Cardiac muscle cell (in vitro differentiated cells and primary cell): ENCODE measurements at regions not wholly inside any gene's neighbourhood (a gene's known extent, or its start where the extent isn't known, plus 50 kb on each side); places are given as distances from the start of the nearest gene placed in this dataset.
"Not testable (repeated sequence)": the region's sequence is repeated elsewhere in the genome, so short reads cannot be mapped to it uniquely, and the experiment has no call there.

Experiments used
- DNase-seq, 2 donors: peaks; one replicate each; pipeline versions ENCODE4 v3.0.0 to v3.0.0-alpha.2; 2010 to 2017; ENCODE audit warnings: low read depth in 1 of 2, low spot score in 1 of 2
- H3K27ac ChIP-seq: fragments of 200-600 bp; sonication (generic); 2 replicates; pipeline ENCODE4 v1.5.1; 2016
- H3K27me3 ChIP-seq: fragments of 200-600 bp; sonication (generic); 2 replicates; pipeline ENCODE4 v1.6.0; 2016; ENCODE audit warnings: control low read depth
- H3K36me3 ChIP-seq: fragments of 200-600 bp; sonication (generic); 2 replicates; pipeline ENCODE4 v1.5.1; 2016; ENCODE audit warnings: control low read depth
- H3K4me1 ChIP-seq: fragments of 200-600 bp; sonication (generic); 2 replicates; pipeline ENCODE4 v1.8.1; 2017; ENCODE audit warnings: low read depth, mild to moderate bottlenecking, mixed run types
- H3K4me3 ChIP-seq: fragments of 200-600 bp; sonication (generic); 2 replicates; pipeline ENCODE4 v1.5.1; 2016; ENCODE audit warnings: mild to moderate bottlenecking
- H3K9me3 ChIP-seq: fragments of 200-600 bp; sonication (generic); 2 replicates; pipeline ENCODE4 v1.5.1; 2017; ENCODE audit warnings: low read depth, mild to moderate bottlenecking, control low read depth
- TF ChIP-seq, protein P1 (sequence below): IDR thresholded peaks from 2 replicates; pipeline ENCODE4 v1.5.1; 2012; ENCODE audit warnings: low read depth, mild to moderate bottlenecking, low read length

DNA sequence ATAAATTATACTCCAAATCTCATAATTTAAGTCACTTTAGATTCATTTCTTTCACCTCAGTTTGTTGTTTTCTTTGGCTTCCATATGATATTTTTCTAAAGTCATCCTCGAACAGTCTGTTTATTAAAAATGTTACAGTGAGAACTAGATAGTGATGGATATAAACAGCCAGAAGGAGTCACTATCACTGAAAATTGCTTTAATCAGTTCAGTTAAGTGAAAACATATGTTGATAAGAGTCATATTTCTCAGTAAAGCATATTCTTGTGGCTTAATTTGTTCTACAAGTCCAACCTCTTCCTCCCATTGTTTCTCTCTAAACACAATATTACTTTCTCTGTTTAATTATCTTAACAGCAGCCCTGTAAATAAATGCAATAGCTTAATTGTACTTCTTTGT is 427.5 kb upstream of the ALCAM start:
- H3K27me3 ChIP-seq: no peaks in the 10 kb centered on the region
- no peaks in the 10 kb centered on the region for H3K9me3 ChIP-seq
- H3K4me3 ChIP-seq: no peak overlapping the region
- no peaks in the 10 kb centered on the region for H3K4me1 ChIP-seq
- no peak overlapping the region for H3K27ac ChIP-seq
- H3K36me3 ChIP-seq: no peaks in the 10 kb centered on the region
- DNase-seq: peak in 1 of 2 donors; percentile 15
- TF ChIP-seq, protein P1, sequence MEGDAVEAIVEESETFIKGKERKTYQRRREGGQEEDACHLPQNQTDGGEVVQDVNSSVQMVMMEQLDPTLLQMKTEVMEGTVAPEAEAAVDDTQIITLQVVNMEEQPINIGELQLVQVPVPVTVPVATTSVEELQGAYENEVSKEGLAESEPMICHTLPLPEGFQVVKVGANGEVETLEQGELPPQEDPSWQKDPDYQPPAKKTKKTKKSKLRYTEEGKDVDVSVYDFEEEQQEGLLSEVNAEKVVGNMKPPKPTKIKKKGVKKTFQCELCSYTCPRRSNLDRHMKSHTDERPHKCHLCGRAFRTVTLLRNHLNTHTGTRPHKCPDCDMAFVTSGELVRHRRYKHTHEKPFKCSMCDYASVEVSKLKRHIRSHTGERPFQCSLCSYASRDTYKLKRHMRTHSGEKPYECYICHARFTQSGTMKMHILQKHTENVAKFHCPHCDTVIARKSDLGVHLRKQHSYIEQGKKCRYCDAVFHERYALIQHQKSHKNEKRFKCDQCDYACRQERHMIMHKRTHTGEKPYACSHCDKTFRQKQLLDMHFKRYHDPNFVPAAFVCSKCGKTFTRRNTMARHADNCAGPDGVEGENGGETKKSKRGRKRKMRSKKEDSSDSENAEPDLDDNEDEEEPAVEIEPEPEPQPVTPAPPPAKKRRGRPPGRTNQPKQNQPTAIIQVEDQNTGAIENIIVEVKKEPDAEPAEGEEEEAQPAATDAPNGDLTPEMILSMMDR: peak; percentile 18

DNA sequence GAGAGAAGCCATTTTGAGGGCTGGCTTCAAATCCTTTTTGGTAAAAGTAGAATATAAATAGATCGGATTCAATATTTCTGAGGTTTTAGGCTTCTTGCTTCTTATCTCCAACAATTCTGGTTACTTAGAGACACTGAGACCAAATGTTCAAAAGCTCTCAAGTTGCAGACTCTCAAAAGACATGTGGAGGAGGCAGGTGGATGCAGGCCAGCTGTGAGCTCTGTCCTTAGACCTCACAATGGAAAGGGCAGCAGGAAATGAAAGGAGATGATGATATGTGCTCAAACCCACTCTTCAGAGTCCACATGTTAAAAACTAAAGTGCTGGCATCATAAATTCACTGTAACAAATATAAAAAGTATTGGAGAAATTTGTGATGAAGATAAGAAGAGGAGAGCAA is 424.9 kb upstream of the ALCAM start:
- no peak overlapping the region for H3K27ac ChIP-seq
- no peaks in the 10 kb centered on the region for H3K36me3 ChIP-seq
- TF ChIP-seq, protein P1: no peak
- no peak overlapping the region for H3K4me3 ChIP-seq
- H3K4me1 ChIP-seq: no peaks in the 10 kb centered on the region
- H3K27me3 ChIP-seq: no peaks in the 10 kb centered on the region
- no peak for DNase-seq
- no peaks in the 10 kb centered on the region for H3K9me3 ChIP-seq

GRCh38 chr3:104943974-104944373 is 422.7 kb upstream of the ALCAM start:
- Histone ChIP-seq H3K9me3 (no peaks in the 10 kb centered on the region), H3K4me1 (no peaks in the 10 kb centered on the region), H3K4me3 (no peak overlapping the region), H3K27me3 (no peaks in the 10 kb centered on the region), H3K36me3 (no peaks in the 10 kb centered on the region), H3K27ac (no peak overlapping the region)
- DNase-seq: no peak
- TF ChIP-seq, protein P1: no peak

DNA sequence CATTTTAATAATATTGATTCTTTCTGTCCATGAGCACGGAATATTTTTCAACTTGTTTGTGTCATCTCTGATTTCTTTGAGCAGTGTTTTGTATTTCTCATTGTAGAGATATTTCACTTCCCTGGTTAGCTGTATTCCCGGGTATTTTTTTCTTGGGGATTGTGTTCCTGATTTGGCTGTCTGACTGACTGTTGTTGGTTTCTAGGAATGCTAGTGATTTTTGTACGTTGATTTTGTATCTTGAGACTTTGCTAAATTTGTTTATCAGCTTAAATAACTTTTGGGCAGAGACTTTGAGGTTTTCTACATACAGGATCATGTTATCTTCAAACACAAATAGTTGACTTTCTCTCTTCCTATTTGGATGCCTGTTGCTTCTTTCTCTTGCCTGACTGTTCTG is 418.8 kb upstream of the ALCAM start:
- Histone ChIP-seq H3K36me3 (no peaks in the 10 kb centered on the region), H3K4me3 (no peak overlapping the region), H3K27ac (no peak overlapping the region), H3K4me1 (no peaks in the 10 kb centered on the region), H3K9me3 (no peaks in the 10 kb centered on the region), H3K27me3 (no peaks in the 10 kb centered on the region)
- DNase-seq: no peak
- TF ChIP-seq, protein P1: no peak

- not testable (repeated sequence) for H3K4me1 ChIP-seq, H3K9me3 ChIP-seq, H3K27me3 ChIP-seq, H3K36me3 ChIP-seq, DNase-seq, H3K27ac ChIP-seq, H3K4me3 ChIP-seq
Observed at GRCh38 chr3:104949810-104950209, 416.9 kb upstream of the ALCAM start.

- H3K4me1 ChIP-seq: no peaks in the 10 kb centered on the region
- H3K27me3 ChIP-seq: no peaks in the 10 kb centered on the region
- H3K4me3 ChIP-seq: no peak overlapping the region
- H3K36me3 ChIP-seq: no peaks in the 10 kb centered on the region
- no peaks in the 10 kb centered on the region for H3K9me3 ChIP-seq
- H3K27ac ChIP-seq: no peak overlapping the region
- TF ChIP-seq, protein P1: no peak
- peak in 1 of 2 donors; percentile 20 for DNase-seq
Observed at GRCh38 chr3:104951426-104951825, 415.3 kb upstream of the ALCAM start.
